Spleen (tissue), 11 donors: ENCODE measurements at regions not wholly inside any gene's neighbourhood (a gene's known extent, or its start where the extent isn't known, plus 50 kb on each side); places are given as distances from the start of the nearest gene placed in this dataset.

ENCODE experiments used
- DNase-seq: peaks from one replicate; pipeline ENCODE4 v3.0.0-alpha.2; 2020
- H3K27ac ChIP-seq, 8 donors: fragments of 200-600 bp; sonication (generic) in 7 of 8; 1 replicate in 4 of 8; 2 replicates in 4 of 8; pipeline versions ENCODE4 v1.5.0 to v1.8.0; 2016 to 2021; ENCODE audit warnings: inconsistent platforms in 4 of 8, mild to moderate bottlenecking in 4 of 8, moderate library complexity in 1 of 8
- H3K27me3 ChIP-seq, 7 donors: fragments of 200-600 bp; sonication (generic) in 6 of 7; replicated peaks in 1 of 7; 1 replicate in 4 of 7; 2 replicates in 3 of 7; pipeline versions ENCODE4 v1.5.0 to v1.8.0; 2016 to 2021; ENCODE audit warnings: inconsistent platforms in 3 of 7, mild to moderate bottlenecking in 1 of 7
- H3K36me3 ChIP-seq, 6 donors: fragments of 200-600 bp; sonication (generic) in 5 of 6; 1 replicate in 4 of 6; 2 replicates in 2 of 6; pipeline versions ENCODE4 v1.5.0 to v1.8.0; 2016 to 2021; ENCODE audit warnings: inconsistent platforms in 2 of 6
- H3K4me1 ChIP-seq, 6 donors: fragments of 200-600 bp; sonication (generic) in 5 of 6; 1 replicate in 3 of 6; 2 replicates in 3 of 6; pipeline versions ENCODE4 v1.5.0 to v1.8.0; 2016 to 2021; ENCODE audit warnings: inconsistent platforms in 3 of 6
- H3K4me3 ChIP-seq, 8 donors: fragments of 200-600 bp; sonication (generic) in 7 of 8; 1 replicate in 4 of 8; 2 replicates in 4 of 8; pipeline versions ENCODE4 v1.5.0 to v1.8.0; 2016 to 2021; ENCODE audit warnings: inconsistent platforms in 4 of 8, mild to moderate bottlenecking in 4 of 8, moderate library complexity in 2 of 8
- H3K9me3 ChIP-seq, 8 donors: fragments of 200-600 bp; sonication (generic) in 7 of 8; 1 replicate in 4 of 8; 2 replicates in 4 of 8; pipeline versions ENCODE4 v1.5.0 to v1.8.0; 2016 to 2021; ENCODE audit warnings: inconsistent platforms in 4 of 8
- POLR2A ChIP-seq, 3 donors: fragments of 450-650 bp; IDR thresholded peaks; one replicate each; pipeline ENCODE4 v1.5.1; 2017; ENCODE audit warnings: antibody characterized with exemption in 3 of 3, mild to moderate bottlenecking in 1 of 3
- POLR2AphosphoS5 ChIP-seq, 3 donors: sonication (generic); formaldehyde crosslinking; IDR thresholded peaks; one replicate each; pipeline ENCODE4 v1.5.1; 2017; ENCODE audit warnings: antibody characterized with exemption in 3 of 3
- WGBS, 5 donors: extraction: QIAGEN DNeasy Blood & Tissue Kit in 3 of 5; methylation state at CpG; one replicate each; pipeline versions ENCODE4 v1.1.5 to v1.1.7; 2013 to 2018; 5-methylcytosine and 5-hydroxymethylcytosine counted together
- intact Hi-C: fragments of 100-400 bp; cut with DNase I; formaldehyde crosslinking; loops from one replicate; pipeline ENCODE4 v1.15.0; 2023; ENCODE audit warnings: low total_unique reads
- TF ChIP-seq, protein P1 (sequence below), 11 experiments: fragments of 200-600 bp in 7 of 11; fragments of 450-650 bp in 4 of 11; sonication (generic) in 4 of 11; IDR thresholded peaks in 8 of 11; conservative IDR thresholded peaks in 3 of 11; 1 replicate in 7 of 11; 2 replicates in 4 of 11; pipeline versions ENCODE4 v1.4.0 to v1.8.0; 2016 to 2021; ENCODE audit warnings: antibody characterized with exemption in 11 of 11, inconsistent platforms in 4 of 11, mild to moderate bottlenecking in 1 of 11
- donor health status: healthy with polysubstance abuse.
- donor health status: DM: no; HTN: no; CAD: no; lungs with moderate emphysema.
- donor health status: DM: no; HTN: no; CAD: no.
- donor health status: Bipolar disorder and iron deficiency.
- donor health status: healthy.
- donor health status: DM: no; HTN: no; CAD: no.
- donor health status: DM: yes; HTN: yes; CAD: no.

DNA sequence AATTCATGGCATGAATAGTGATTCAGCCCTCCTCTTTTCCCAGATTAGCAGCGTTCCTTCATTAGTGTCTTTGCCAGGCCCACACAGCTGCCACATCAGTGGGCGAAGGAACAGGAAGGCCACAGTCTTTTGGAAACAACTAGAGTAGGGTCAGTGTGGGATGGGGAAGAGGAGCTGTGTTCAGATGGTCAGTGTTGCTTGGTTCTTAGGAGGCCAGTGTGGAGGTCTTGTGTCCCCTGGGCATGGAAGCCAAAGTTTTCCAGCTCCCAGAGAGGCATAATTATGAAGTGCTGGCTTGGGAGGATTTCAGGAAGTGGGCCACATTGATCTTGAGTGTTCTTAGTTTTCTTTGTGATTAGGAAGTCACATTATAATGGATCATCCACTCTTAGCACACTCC is 269.6 kb downstream of the PSAT1 start:
- H3K27ac ChIP-seq: no peak overlapping the region
- no peaks in the 10 kb centered on the region for H3K27me3 ChIP-seq
- no peak for DNase-seq
- H3K36me3 ChIP-seq: no peaks in the 10 kb centered on the region
- no peak for TF ChIP-seq POLR2AphosphoS5 (IDR thresholded peaks at IDR 0.05)
- TF ChIP-seq, protein P1, sequence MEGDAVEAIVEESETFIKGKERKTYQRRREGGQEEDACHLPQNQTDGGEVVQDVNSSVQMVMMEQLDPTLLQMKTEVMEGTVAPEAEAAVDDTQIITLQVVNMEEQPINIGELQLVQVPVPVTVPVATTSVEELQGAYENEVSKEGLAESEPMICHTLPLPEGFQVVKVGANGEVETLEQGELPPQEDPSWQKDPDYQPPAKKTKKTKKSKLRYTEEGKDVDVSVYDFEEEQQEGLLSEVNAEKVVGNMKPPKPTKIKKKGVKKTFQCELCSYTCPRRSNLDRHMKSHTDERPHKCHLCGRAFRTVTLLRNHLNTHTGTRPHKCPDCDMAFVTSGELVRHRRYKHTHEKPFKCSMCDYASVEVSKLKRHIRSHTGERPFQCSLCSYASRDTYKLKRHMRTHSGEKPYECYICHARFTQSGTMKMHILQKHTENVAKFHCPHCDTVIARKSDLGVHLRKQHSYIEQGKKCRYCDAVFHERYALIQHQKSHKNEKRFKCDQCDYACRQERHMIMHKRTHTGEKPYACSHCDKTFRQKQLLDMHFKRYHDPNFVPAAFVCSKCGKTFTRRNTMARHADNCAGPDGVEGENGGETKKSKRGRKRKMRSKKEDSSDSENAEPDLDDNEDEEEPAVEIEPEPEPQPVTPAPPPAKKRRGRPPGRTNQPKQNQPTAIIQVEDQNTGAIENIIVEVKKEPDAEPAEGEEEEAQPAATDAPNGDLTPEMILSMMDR (IDR thresholded peaks at IDR 0.05 in 8 of 11, conservative IDR thresholded peaks at IDR 0.05 in 3 of 11): no peak
- TF ChIP-seq POLR2A (IDR thresholded peaks at IDR 0.05): no peak
- intact Hi-C loops: no loop called here
- no peak overlapping the region for H3K4me3 ChIP-seq
- no peaks in the 10 kb centered on the region for H3K9me3 ChIP-seq
- WGBS, 5 donors: 47 to 97% (median 87%) methylated on average over 2 of the region's 2 CpGs
- no peaks in the 10 kb centered on the region for H3K4me1 ChIP-seq

DNA sequence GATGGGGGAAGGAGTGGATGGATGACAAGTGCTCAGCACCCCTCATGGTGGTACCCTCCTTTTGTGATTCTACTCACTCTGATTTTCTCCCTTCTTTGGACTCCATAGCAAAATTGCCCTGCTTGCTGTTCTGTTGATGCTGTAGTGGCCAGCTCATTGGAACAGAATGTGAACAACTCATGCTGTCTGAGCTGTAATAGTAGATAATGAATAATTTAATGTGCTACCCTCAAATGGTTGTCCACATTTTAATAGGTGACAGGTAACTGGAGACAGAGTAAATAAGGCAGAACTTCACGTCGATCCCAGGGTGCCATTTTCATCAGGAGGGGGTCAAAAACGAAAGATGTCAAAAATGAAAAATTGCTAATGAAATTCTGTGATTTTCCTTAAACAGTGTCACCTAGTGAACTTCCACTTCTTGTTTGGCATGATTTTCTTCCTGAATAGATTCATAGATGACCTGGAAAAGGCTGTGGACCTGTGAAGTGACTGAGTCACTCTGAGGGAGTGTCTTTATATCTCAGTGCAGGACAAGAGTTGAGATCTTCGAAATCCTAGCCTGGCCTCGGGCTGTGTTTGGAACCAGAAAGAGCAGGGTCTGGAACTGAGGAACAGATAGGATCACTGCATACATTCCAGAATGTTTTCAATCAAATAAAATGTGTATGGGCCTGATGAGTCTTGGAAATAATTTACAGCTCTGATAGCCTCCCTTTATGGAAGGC is 270.2 kb downstream of the PSAT1 start:
- no peaks in the 10 kb centered on the region for H3K27me3 ChIP-seq
- TF ChIP-seq POLR2AphosphoS5 (IDR thresholded peaks at IDR 0.05) (no peak), POLR2A (IDR thresholded peaks at IDR 0.05) (no peak)
- TF ChIP-seq, protein P1 (IDR thresholded peaks at IDR 0.05 in 8 of 11, conservative IDR thresholded peaks at IDR 0.05 in 3 of 11): no peak
- no peak for DNase-seq
- 83 to 92% (median 88%) methylated on average over 5 of the region's 5 CpGs for WGBS, 5 donors
- intact Hi-C loops: no loop called here
- no peaks in the 10 kb centered on the region for H3K36me3 ChIP-seq
- no peaks in the 10 kb centered on the region for H3K9me3 ChIP-seq
- H3K4me3 ChIP-seq: no peak overlapping the region
- no peaks in the 10 kb centered on the region for H3K4me1 ChIP-seq
- H3K27ac ChIP-seq: no peak overlapping the region

DNA sequence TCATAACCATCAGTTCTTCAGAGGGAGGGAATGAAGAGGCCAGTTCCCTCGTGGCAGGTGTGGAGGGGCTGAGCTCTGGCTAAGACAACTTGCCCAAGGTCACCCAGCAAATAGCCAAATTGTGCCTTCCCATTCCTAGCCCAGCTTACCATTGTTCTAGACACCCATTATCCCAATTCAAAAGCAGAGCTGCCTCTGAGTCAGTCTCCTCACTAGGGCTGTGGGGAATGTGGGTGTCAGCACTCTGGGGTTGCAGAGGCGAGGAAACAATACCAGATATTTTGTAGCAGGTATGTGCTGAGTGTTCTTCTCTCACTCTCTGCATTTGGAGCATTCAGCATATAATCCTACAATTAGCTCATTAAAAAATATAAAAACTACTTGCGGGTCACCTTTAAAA is 270.8 kb downstream of the PSAT1 start:
- intact Hi-C loops: no loop called here
- Histone ChIP-seq H3K4me3 (no peak overlapping the region), H3K36me3 (no peaks in the 10 kb centered on the region), H3K9me3 (no peaks in the 10 kb centered on the region), H3K27me3 (no peaks in the 10 kb centered on the region), H3K27ac (no peak overlapping the region), H3K4me1 (no peaks in the 10 kb centered on the region)
- TF ChIP-seq, protein P1 (IDR thresholded peaks at IDR 0.05 in 8 of 11, conservative IDR thresholded peaks at IDR 0.05 in 3 of 11): no peak
- TF ChIP-seq POLR2A (IDR thresholded peaks at IDR 0.05) (no peak), POLR2AphosphoS5 (IDR thresholded peaks at IDR 0.05) (no peak)
- DNase-seq: no peak
- WGBS, 5 donors: 74 to 86% (median 77%) methylated on average over 3 of the region's 3 CpGs

DNA sequence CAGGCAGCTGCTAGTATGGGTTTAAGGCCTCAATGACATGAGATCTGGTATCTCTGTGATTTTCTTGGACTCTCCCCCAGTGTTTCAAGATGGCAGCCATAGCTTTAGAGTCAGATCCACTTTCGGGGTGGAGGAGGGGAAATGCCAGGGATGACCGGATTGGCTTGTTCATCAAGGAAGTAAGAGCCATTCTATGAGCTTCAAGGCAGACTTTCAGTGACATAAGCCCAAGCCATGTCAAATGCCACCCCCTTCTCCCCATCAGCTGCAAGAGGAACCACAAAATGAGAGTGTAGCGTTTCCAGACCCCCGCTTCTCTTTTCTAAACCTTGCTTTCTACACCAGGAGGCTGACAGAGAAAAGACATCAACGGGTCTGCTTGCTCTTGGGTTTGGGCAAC is 271.8 kb downstream of the PSAT1 start:
- intact Hi-C loops: no loop called here
- no peak for DNase-seq
- no peak overlapping the region for H3K4me3 ChIP-seq
- WGBS, 5 donors: 87 to 97% (median 90%) methylated on average over 5 of the region's 5 CpGs
- TF ChIP-seq, protein P1 (IDR thresholded peaks at IDR 0.05 in 8 of 11, conservative IDR thresholded peaks at IDR 0.05 in 3 of 11): no peak
- TF ChIP-seq POLR2A (IDR thresholded peaks at IDR 0.05): no peak
- no peak for TF ChIP-seq POLR2AphosphoS5 (IDR thresholded peaks at IDR 0.05)
- no peaks in the 10 kb centered on the region for H3K4me1 ChIP-seq
- no peaks in the 10 kb centered on the region for H3K27me3 ChIP-seq
- H3K36me3 ChIP-seq: no peaks in the 10 kb centered on the region
- H3K9me3 ChIP-seq: no peaks in the 10 kb centered on the region
- H3K27ac ChIP-seq: no peak overlapping the region
